ENCODE measurements at regions not wholly inside any gene's neighbourhood (a gene's known extent, or its start where the extent isn't known, plus 50 kb on each side); places are given as distances from the start of the nearest gene placed in this dataset.
"Not testable (repeated sequence)": the region's sequence is repeated elsewhere in the genome, so short reads cannot be mapped to it uniquely, and the experiment has no call there.

DNA sequence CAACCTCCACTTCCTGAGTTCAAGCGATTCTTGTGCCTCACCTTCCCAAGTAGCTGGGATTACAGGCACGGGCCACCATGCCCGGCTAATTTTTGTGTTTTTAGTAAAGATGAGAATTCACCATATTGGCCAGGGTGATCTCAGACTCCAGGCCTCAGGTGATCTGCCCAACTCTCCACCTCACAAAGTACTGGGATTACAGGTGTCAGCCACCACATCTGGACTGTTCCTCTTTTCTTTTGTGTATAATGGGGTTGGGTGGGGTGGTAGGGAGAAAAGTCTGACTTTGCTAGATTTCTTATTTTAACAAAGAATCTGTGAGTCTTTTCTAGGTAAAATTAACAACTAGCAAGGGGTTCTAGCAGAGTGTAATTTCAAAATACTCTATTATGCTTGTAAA, 92.7 kb upstream of the AMN1 start:
- DNase-seq (ENCODE audit: low read depth in 2 of 2): no peak

- no peak for DNase-seq (ENCODE audit: low read depth in 2 of 2)
These were observed 92.0 kb upstream of the AMN1 start for GRCh38 chr12:31820832-31821231.

GRCh38 chr12:31819427-31819826, 90.6 kb upstream of the AMN1 start:
- DNase-seq (ENCODE audit: low read depth in 2 of 2): no peak

DNA sequence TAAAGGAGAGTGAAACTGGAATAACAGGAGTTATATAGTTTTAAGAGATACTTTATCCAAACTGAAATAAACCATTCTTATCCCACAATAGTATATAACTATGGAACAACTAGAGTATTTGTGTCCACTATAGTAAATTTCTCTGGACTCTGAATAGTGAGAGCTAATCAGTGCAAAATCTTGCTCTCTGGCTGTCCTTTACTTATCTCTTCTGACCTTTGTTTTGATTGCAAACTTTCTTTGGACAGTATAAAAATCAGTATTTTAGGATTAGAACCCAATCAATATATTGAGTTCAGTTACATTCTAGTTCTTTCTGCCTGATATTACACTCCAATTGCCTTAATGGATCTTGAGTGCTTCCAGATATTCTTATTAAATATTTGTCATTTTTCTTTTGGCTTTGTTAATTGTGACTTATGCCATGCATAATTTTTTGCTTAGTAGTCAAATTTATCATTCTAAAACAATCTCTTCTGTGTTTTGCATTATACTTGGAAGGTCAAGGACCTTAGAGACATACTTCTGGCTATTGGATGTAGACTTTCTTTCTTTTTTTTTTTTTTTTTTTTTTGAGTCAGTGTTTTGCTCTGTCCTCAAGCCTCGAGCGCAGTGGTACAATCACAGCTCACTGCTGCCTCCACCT, 89.9 kb upstream of the AMN1 start:
- DNase-seq (ENCODE audit: low read depth in 2 of 2): no peak

GRCh38 chr12:31817120-31817519, 88.3 kb upstream of the AMN1 start:
- DNase-seq (ENCODE audit: low read depth in 2 of 2): no peak

DNA sequence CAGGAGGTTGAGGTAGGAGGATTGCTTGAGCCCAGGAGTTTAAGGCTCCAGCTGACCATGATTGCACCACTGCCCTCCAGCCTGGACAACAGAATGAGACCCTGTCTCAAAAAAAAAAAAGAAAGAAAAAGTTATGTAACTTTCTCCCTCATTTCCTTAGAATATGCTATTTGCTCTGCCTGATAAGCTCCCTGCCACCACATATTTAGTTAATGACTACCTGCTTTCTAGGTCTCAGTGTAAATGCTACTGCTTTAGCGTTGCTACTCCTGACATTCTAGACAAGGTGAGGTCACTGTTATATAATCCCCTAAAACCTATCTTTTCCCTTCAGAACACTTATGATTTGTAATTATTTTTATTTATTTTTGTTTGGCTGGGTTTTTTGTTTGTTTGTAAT, 86.3 kb upstream of the AMN1 start:
- DNase-seq (ENCODE audit: low read depth in 2 of 2): no peak

- no peak for DNase-seq (ENCODE audit: low read depth in 2 of 2)
These were observed 84.5 kb upstream of the AMN1 start for GRCh38 chr12:31813305-31813704.

- no peak for DNase-seq (ENCODE audit: low read depth in 2 of 2)
These were observed 78.9 kb upstream of the AMN1 start for GRCh38 chr12:31807773-31808097.

- not testable (repeated sequence) for DNase-seq (ENCODE audit: low read depth in 2 of 2)
These were observed 78.4 kb upstream of the AMN1 start for GRCh38 chr12:31807081-31807772.

DNA sequence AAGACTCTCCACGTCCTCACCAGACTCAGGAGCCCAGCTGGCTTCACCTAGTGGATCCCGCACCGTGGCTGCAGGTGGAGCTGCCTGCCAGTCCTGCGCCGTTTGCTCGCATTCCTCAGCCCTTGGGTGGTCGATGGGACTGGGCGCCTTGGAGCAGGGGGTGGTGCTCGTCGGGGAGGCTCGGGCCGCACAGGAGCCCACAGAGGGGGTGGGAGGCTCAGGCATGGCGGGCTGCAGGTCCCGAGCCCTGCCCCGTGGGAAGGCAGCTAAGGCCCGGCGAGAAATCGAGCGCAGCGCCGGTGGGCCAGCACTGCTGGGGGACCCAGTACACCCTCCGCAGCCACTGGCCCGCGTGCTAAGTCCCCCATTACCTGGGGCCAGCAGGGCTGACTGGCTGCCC, 76.9 kb upstream of the AMN1 start:
- not testable (repeated sequence) for DNase-seq (ENCODE audit: low read depth in 2 of 2)

- not testable (repeated sequence) for DNase-seq (ENCODE audit: low read depth in 2 of 2)
These were observed 75.9 kb upstream of the AMN1 start for GRCh38 chr12:31804707-31805106.

DNA sequence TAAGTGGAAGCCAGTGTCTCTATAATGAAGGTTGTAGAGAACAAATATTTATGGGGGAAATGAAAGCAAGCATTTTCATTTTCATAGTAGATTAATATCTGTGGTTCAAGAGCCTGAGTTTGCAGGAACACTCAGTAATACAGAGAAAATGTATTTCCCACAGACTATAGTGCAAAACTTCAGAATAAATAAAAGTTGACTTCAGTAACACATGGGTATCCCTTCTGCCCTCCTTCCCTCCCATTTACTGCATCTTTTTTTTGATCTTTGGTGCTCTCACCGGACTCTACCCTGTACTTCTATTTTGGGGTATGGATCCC, 75.3 kb upstream of the AMN1 start:
- DNase-seq (ENCODE audit: low read depth in 2 of 2): no peak

DNA sequence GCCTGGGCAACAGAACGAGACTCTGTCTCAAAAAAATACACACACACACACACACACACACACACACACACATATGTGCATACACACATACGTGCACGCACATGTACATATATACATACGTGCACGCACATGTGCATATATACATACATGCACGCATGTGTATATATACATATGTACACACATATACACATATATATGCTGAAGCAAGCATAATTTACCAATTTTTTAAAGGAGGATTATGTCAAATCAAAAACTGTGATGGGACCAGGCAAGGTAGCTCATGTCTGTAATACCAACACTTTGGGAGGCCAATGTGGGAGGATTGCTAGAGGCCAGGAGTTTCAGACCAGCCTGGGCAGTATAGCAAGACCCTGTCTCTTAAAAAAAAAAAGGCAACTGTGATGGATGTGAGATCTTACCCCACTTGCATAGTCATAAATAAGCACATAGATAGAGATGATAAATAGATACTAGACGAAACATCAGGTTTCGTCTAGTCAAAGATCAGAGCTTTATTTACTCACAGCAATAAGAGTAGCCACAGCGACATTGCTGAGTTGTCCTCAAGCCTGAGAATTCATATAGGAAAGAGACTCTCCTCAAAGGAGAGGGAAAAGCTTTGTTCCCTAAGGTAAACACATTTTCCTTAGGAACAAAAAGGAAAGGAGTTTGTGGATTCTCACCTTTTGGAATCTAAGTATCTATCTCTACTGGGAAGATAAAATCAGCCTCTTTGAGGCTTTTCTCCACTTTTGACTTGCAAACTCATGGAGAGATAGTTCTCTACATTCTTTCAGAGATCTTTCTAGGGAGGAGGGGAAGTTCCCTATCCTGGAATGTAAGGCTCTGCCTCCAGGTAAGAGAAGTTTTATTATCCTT, 74.7 kb upstream of the AMN1 start:
- DNase-seq (ENCODE audit: low read depth in 2 of 2): no peak

DNA sequence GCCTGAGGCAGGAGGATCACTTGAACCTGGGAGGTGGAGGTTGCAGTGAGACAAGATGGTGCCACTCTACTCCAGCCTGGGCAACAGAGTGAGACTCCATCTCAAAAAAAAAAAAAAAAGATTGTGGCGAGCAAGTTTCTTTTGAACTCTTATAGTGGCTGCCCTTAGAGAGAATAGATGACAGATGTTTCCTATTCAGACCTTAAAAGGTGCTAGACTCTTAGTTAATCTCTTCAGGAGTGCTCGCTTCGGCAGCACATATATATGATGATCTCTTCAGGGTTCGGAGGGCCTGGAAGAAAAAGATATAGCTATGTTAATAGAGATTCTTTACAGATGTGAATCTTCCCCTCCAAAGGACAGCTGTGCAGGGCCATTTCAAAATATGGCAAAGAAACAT, 73.1 kb upstream of the AMN1 start:
- DNase-seq (ENCODE audit: low read depth in 2 of 2): no peak

GRCh38 chr12:31797230-31797872, 68.5 kb upstream of the AMN1 start:
- DNase-seq (ENCODE audit: low read depth in 2 of 2): no peak

DNA sequence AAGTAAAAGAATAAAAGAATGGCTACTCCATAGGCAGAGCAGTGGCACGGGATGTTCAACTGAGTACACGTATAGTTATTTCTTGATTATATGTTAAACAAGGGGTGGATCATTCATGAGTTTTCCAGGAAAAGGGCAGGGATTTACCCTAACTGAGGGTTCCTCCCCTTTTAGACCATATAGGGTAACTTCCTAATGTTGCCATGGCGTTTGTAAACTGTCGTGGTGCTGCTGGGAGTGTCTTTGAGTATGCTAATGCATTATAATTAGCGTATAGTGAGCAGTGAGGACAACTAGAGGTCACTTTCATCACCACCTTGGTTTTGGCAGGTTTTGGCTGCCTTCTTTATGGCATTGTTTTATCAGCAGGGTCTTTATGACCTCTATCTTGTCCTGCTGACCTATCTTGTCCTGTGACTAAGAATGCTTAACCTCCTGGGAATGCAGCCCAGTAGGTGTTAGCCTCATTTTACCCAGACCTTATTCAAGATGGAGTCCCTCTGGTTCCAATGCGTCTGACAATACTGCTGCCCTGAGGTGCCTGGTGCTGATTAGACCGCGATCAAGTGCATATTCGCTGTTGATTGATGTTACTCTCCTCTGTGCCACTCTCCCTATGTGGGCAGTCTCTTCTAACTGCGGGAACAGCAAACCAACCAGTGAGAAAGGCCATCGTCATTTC, 67.6 kb upstream of the AMN1 start:
- DNase-seq (ENCODE audit: low read depth in 2 of 2): no peak

GRCh38 chr12:31794745-31795144, 65.9 kb upstream of the AMN1 start:
- no peak for DNase-seq (ENCODE audit: low read depth in 2 of 2)

GRCh38 chr12:31791265-31791664, 62.4 kb upstream of the AMN1 start:
- not testable (repeated sequence) for DNase-seq (ENCODE audit: low read depth in 2 of 2)

DNA sequence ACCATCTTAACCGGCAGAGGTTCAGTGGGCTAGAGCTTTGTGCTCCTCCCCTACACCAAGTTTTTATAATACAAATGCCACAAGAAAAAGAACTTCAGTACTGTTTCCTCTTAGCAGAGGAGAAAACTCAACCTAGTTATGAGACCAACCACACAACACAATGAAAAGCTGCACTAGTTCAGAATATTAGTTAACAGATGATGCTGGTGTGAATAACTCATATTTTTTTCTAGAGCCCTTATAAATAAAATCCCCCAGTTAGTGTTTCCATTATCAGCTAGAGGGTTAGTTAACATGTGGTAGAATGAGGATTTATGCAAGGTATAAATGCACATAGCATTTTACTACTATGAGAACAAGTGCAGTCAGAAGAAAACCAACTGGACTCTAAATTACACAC, 61.9 kb upstream of the AMN1 start:
- DNase-seq (ENCODE audit: low read depth in 2 of 2): no peak

DNA sequence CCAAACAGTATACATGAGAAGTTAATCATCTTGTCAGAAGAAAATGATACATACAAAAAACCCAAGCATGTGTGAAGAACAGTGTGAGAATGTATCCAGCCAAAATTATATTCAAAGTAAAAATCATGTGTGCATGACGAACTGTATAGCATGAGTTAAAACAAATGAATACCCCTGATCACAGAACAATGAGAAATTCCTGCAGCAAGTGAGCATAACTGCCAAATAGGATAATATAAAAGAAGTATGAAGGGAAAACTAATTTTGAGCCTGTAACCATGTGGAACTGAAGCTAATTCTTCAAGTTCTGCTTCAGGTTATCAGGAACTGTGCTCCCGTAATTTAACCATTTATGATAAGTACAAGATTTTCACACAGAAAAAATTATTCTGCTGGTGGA, 56.5 kb upstream of the AMN1 start:
- DNase-seq (ENCODE audit: low read depth in 2 of 2): no peak

GRCh38 chr12:31783996-31784645, 55.3 kb upstream of the AMN1 start:
- no peak for DNase-seq (ENCODE audit: low read depth in 2 of 2)

- DNase-seq (ENCODE audit: low read depth in 2 of 2): no peak
These were observed 54.7 kb upstream of the AMN1 start for GRCh38 chr12:31783556-31783955.

Measured in stimulated activated CD4-positive, alpha-beta T cell treated with anti-CD3 and anti-CD28 coated beads, Interleukin-12 subunit alpha, Interleukin-12 subunit beta, amount 100 ng/mL, for 24 hours (primary cell).